ENCODE measurements at regions not wholly inside any gene's neighbourhood (a gene's known extent, or its start where the extent isn't known, plus 50 kb on each side); places are given as distances from the start of the nearest gene placed in this dataset.
"Not testable (repeated sequence)": the region's sequence is repeated elsewhere in the genome, so short reads cannot be mapped to it uniquely, and the experiment has no call there.

DNA sequence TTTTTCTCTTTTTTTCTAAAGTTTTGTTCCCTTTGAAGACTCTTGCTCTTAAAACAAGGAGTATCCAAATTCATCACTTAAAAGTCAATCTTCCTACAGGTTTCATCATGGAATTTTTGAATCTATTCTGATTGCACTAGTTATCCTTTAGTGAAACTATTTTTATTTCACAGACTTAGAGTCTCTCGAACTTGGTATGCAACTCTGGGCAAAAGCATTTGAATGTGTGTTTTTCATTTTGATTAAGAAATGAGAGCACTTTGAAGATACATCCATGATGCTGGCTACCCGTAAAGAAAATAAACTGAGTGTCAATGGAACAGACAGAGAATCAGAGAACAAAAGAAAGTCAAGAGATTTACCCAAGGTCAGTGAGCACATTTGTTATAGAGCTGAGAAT is 586.5 kb downstream of the EPM2A start:
- Histone ChIP-seq H3K27me3 (no peaks in the 10 kb centered on the region), H3K36me3 (no peaks in the 10 kb centered on the region), H3K9ac (ENCODE audit: low read depth in 2 of 2, low read length in 2 of 2) (no peak overlapping the region), H3K4me1 (no peaks in the 10 kb centered on the region), H3K27ac (no peak overlapping the region), H3K4me3 (no peak overlapping the region), H3K9me3 (no peaks in the 10 kb centered on the region)
- intact Hi-C loops (cut with DNase I), result no loop called here
- no peak for DNase-seq
- TF ChIP-seq, protein P1, sequence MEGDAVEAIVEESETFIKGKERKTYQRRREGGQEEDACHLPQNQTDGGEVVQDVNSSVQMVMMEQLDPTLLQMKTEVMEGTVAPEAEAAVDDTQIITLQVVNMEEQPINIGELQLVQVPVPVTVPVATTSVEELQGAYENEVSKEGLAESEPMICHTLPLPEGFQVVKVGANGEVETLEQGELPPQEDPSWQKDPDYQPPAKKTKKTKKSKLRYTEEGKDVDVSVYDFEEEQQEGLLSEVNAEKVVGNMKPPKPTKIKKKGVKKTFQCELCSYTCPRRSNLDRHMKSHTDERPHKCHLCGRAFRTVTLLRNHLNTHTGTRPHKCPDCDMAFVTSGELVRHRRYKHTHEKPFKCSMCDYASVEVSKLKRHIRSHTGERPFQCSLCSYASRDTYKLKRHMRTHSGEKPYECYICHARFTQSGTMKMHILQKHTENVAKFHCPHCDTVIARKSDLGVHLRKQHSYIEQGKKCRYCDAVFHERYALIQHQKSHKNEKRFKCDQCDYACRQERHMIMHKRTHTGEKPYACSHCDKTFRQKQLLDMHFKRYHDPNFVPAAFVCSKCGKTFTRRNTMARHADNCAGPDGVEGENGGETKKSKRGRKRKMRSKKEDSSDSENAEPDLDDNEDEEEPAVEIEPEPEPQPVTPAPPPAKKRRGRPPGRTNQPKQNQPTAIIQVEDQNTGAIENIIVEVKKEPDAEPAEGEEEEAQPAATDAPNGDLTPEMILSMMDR (IDR thresholded peaks at IDR 0.05), result no peak

GRCh38 chr6:145151624-145152023 is 583.7 kb downstream of the EPM2A start:
- TF ChIP-seq, protein P1 (IDR thresholded peaks at IDR 0.05), result no peak
- DNase-seq, result no peak
- Histone ChIP-seq H3K4me1 (no peaks in the 10 kb centered on the region), H3K9ac (ENCODE audit: low read depth in 2 of 2, low read length in 2 of 2) (no peak overlapping the region), H3K27ac (no peak overlapping the region), H3K9me3 (no peaks in the 10 kb centered on the region), H3K27me3 (no peaks in the 10 kb centered on the region), H3K4me3 (no peak overlapping the region), H3K36me3 (no peaks in the 10 kb centered on the region)
- intact Hi-C loops (cut with DNase I), result no loop called here

- no peaks in the 10 kb centered on the region for H3K27me3 ChIP-seq
- no peaks in the 10 kb centered on the region for H3K36me3 ChIP-seq
- H3K27ac ChIP-seq, result no peak overlapping the region
- no peak overlapping the region for H3K9ac ChIP-seq (ENCODE audit: low read depth in 2 of 2, low read length in 2 of 2)
- H3K4me3 ChIP-seq, result no peak overlapping the region
- H3K9me3 ChIP-seq, result no peaks in the 10 kb centered on the region
- no peak for DNase-seq
- H3K4me1 ChIP-seq, result no peaks in the 10 kb centered on the region
- intact Hi-C loops (cut with DNase I), result no loop called here
- TF ChIP-seq, protein P1 (IDR thresholded peaks at IDR 0.05), result no peak
Measured at GRCh38 chr6:145153495-145153894, 581.8 kb downstream of the EPM2A start.

- no peak for DNase-seq
- Histone ChIP-seq H3K4me3 (no peak overlapping the region), H3K9me3 (no peaks in the 10 kb centered on the region), H3K9ac (ENCODE audit: low read depth in 2 of 2, low read length in 2 of 2) (no peak overlapping the region), H3K4me1 (no peaks in the 10 kb centered on the region), H3K27ac (no peak overlapping the region), H3K36me3 (no peaks in the 10 kb centered on the region), H3K27me3 (no peaks in the 10 kb centered on the region)
- intact Hi-C loops (cut with DNase I), result no loop called here
- TF ChIP-seq, protein P1 (IDR thresholded peaks at IDR 0.05), result no peak
Measured at GRCh38 chr6:145155411-145155810, 579.9 kb downstream of the EPM2A start.

GRCh38 chr6:145155873-145156782 is 579.2 kb downstream of the EPM2A start:
- H3K4me1 ChIP-seq, result no peaks in the 10 kb centered on the region
- H3K36me3 ChIP-seq, result no peaks in the 10 kb centered on the region
- intact Hi-C loops (cut with DNase I), result no loop called here
- TF ChIP-seq, protein P1 (IDR thresholded peaks at IDR 0.05), result no peak
- H3K9me3 ChIP-seq, result no peaks in the 10 kb centered on the region
- no peak for DNase-seq
- H3K4me3 ChIP-seq, result no peak overlapping the region
- H3K27me3 ChIP-seq, result no peaks in the 10 kb centered on the region
- H3K9ac ChIP-seq (ENCODE audit: low read depth in 2 of 2, low read length in 2 of 2), result no peak overlapping the region
- no peak overlapping the region for H3K27ac ChIP-seq

DNA sequence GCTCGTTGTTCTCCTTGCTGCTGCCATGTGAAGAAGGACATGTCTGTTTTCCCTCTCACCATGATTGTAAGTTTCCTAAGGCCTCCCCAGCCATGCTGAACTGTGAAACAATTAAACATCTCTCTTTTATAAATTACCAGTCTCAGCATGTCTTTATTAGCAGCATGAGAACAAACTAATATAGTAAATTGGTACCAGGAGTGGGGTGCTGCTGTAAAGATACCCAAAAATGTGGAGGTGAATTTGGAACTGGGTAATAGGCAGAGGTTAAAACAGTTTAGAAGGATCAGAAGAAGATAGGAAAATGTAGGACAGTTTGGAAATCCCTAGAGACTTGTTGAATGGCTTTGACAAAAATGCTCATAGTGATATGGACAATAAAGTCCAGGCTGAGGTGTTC is 576.7 kb downstream of the EPM2A start:
- H3K4me1 ChIP-seq; intact Hi-C loops (cut with DNase I); DNase-seq; H3K27ac ChIP-seq; H3K36me3 ChIP-seq; H3K9me3 ChIP-seq; H3K4me3 ChIP-seq; H3K27me3 ChIP-seq; H3K9ac ChIP-seq (ENCODE audit: low read depth in 2 of 2, low read length in 2 of 2): not testable (repeated sequence)
